AG09309 (cell line): ENCODE measurements at regions not wholly inside any gene's neighbourhood (a gene's known extent, or its start where the extent isn't known, plus 50 kb on each side); places are given as distances from the start of the nearest gene placed in this dataset.
"Not testable (repeated sequence)": the region's sequence is repeated elsewhere in the genome, so short reads cannot be mapped to it uniquely, and the experiment has no call there.

Source experiments
- DNase-seq: peaks from one replicate; pipeline ENCODE4 v3.0.0-alpha.2; 2010; ENCODE audit warnings: low read depth
- H3K4me3 ChIP-seq: 2 replicates; pipeline ENCODE4 v1.5.1; 2011; ENCODE audit warnings: mild to moderate bottlenecking, low read depth, low read length, moderate library complexity; ENCODE audit not compliant: control insufficient read depth
- TF ChIP-seq, protein P1 (sequence below): IDR thresholded peaks from 2 replicates; pipeline ENCODE4 v1.5.1; 2011; ENCODE audit warnings: mild to moderate bottlenecking, low read depth, low read length, inconsistent platforms; ENCODE audit not compliant: insufficient read depth, control insufficient read depth; ENCODE audit errors: missing control alignments

DNA sequence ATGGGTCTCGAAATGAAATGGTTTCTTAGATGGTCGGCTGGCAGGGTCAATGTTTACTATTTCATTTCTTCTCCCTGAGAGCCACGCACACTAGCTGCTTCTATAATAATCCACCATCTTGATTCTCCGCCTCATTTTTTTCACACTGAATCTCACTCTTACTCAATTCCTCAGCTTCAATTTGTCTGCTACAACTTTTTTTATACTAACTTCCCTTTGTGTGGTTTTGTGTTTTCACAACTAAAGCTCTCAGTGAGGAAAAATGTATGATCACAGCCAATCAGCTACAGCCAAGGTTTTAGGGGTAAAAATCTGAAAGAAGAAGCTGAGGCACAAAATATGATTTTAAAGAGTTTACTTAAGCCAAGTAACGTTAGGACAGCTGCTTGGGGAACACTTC is 1309.4 kb downstream of the EPHA7 start:
- TF ChIP-seq, protein P1, sequence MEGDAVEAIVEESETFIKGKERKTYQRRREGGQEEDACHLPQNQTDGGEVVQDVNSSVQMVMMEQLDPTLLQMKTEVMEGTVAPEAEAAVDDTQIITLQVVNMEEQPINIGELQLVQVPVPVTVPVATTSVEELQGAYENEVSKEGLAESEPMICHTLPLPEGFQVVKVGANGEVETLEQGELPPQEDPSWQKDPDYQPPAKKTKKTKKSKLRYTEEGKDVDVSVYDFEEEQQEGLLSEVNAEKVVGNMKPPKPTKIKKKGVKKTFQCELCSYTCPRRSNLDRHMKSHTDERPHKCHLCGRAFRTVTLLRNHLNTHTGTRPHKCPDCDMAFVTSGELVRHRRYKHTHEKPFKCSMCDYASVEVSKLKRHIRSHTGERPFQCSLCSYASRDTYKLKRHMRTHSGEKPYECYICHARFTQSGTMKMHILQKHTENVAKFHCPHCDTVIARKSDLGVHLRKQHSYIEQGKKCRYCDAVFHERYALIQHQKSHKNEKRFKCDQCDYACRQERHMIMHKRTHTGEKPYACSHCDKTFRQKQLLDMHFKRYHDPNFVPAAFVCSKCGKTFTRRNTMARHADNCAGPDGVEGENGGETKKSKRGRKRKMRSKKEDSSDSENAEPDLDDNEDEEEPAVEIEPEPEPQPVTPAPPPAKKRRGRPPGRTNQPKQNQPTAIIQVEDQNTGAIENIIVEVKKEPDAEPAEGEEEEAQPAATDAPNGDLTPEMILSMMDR, result no peak
- H3K4me3 ChIP-seq, result no peak overlapping the region
- no peak for DNase-seq

DNA sequence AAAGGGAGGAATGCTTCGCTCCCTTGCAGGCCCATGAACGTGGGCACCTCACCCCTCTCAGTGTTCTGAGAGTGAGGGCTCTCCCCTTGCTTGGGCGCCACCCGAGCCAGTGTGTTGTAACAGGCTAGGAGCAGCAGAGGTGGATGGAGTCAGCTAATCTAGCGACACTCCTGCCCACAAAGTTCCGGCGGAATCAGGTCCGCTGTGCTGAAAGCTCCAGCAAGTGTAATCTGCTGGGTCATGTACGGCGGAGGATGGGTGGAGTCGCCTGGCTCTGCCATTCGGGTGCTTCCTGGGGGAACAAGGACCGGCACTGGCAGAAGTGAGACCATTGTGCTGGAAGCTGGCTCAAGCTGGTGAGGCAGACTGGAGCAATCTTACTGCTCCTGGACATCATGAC is 1310.1 kb downstream of the EPHA7 start:
- DNase-seq, result no peak
- TF ChIP-seq, protein P1, result no peak

DNA sequence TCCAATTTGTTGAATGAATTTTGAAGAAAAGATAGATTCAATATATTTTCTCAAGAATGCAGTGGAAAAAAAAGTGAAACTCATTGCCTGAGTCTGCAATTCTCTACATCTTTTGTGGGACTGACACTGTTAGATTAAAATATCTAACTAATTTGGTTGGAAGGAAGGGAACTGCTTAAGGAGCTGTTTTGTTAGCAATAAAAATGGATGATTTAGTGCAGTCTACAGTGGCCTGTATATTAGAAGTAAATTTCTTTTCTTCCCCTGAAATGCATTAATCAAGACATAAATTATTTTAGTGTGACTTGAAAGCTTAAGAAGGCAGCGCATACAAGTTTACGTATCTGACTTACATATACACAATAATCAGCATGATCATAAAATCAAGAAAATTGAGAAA is 1332.6 kb downstream of the EPHA7 start:
- TF ChIP-seq, protein P1, result no peak
- no peak for DNase-seq

More for the DNA sequence above, 1310.1 kb downstream of the EPHA7 start:
- no peak overlapping the region for H3K4me3 ChIP-seq

DNA sequence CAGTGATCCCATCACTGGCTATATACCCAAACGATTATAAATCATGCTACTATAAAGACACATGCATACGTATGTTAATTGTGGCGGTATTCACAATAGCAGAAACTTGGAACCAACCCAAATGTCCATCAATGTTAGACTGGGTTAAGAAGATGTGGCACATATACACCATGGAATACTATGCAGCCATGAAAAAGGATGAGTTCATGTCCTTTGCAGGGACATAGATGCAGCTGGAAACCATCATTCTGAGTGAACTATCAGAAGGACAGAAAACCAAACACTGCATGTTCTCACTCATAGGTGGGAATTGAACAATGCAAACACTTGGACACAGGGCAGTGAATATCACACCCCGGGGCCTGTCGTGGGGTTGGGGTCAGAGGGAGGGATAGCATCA is 1335.4 kb downstream of the EPHA7 start:
- not testable (repeated sequence) for H3K4me3 ChIP-seq, DNase-seq

More for the DNA sequence above, 1332.6 kb downstream of the EPHA7 start:
- H3K4me3 ChIP-seq, result no peak overlapping the region

DNA sequence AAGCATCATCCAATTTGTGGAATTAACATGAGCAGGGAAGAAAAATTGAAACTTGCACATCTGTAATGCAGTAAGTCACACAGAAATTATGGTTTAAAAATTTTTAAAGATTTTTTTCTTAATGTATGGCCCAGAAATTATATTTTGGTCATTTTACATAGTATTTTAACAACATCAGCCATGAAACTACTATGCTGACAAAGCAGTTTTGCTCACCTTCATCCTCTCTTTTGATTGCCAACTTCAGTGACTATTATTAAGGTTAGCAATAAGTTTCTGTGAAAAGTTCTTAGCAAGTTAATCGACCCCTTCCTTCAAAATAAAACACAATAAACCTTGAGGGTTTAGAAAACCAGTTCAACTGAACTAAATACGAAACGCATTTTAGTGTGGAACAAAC is 1347.0 kb downstream of the EPHA7 start:
- TF ChIP-seq, protein P1, result no peak
- DNase-seq, result no peak
- no peak overlapping the region for H3K4me3 ChIP-seq

DNA sequence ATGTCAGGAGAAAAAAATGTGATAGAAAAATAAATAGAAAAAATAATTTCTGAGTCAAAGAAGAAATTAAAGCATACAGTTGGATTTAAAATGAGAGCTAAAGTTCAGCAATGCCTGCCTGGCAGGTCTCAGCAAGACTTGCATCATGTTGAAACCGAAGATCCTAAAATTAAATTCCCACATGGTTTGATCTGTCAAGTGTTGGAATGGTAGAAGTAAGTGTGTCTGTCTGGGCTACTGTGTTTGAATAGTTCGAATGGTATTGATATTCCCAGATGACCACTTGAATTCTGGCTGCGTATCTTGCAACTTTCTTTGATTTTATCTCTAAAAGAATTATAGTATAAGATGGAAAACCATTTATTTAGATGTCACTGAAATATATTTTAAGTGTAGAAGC is 1349.6 kb downstream of the EPHA7 start:
- H3K4me3 ChIP-seq, result no peak overlapping the region
- TF ChIP-seq, protein P1, result no peak
- DNase-seq, result no peak

DNA sequence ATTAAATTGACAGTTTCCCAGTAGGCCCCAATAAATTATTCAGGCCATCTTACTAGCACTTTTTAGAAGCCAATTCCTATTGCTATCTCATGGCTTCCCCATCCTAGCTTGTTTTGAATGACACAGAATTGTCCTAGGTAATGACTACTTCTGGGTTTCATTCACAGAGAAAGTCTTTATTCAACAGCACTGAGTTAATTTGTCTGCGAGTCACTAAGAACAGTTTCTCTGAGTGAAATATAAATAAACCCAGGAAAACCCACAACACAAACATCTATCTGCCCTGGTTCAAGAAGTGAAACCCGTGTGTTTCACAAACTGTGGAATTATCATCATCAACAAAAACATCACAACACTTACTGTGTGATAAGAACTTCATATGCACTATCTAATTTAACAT is 1366.8 kb downstream of the EPHA7 start:
- no peak overlapping the region for H3K4me3 ChIP-seq
- TF ChIP-seq, protein P1, result no peak
- no peak for DNase-seq

DNA sequence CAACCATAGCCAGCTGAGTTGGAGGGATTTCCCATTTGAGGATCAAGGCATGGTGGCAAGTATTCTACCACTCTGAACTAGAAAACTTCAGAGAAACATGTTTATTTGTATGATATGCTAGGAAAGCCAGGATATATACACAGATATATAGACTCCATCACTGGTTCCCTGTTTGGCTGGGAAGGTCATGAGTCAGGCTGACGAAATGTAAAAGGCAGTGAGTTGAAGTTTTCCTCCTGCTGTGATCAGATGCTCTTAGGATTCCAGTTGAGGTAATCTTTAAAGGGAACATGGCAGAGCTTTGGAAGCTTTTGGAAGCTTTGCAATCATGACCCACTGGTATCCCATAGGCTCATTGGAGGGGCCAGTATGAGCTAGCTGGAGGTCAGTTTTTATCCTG is 1369.1 kb downstream of the EPHA7 start:
- TF ChIP-seq, protein P1, result no peak
- DNase-seq, result no peak
- no peak overlapping the region for H3K4me3 ChIP-seq
